Panc1 (cell line): ENCODE measurements at regions not wholly inside any gene's neighbourhood (a gene's known extent, or its start where the extent isn't known, plus 50 kb on each side); places are given as distances from the start of the nearest gene placed in this dataset.

Experiments used
- ATAC-seq: fragments of 200-7000 bp; cut with Tn5 transposase; 2 replicates; pipeline ENCODE4 v1.9.1; 2020; ENCODE audit warnings: mild to moderate bottlenecking, moderate library complexity
- BruUV-seq: library from RNA; stranded (reverse); fragments of 400-500 nt; replicated peaks from 2 replicates; lab custom pipeline; 2021; lab: Mats Ljungman, UMichigan
- CTCF ChIA-PET: fragments of 300-600 bp; sonication (Branson Sonifier 250); formaldehyde crosslinking; loops from one replicate; lab custom pipeline; 2022; ENCODE audit warnings: antibody characterized with exemption; lab: Charles Lee
- POLR2A ChIA-PET: fragments of 300-600 bp; sonication (Branson Sonifier 250); formaldehyde crosslinking; loops from one replicate; lab custom pipeline; 2022; ENCODE audit warnings: antibody characterized with exemption; lab: Charles Lee
- DNase-seq: peaks from one replicate; pipeline ENCODE4 v3.0.0-alpha.2; 2010; ENCODE audit warnings: low read depth, low spot score
- H3K27ac ChIP-seq: 2 replicates; pipeline ENCODE4 v1.5.1; 2011; ENCODE audit warnings: mild to moderate bottlenecking, low read length, inconsistent platforms
- H3K27me3 ChIP-seq: fragments of 200-500 bp; sonication (Bioruptor generic); 2 replicates; pipeline ENCODE4 v1.6.0; 2014; ENCODE audit warnings: low read length, inconsistent platforms; ENCODE audit not compliant: control insufficient read depth, insufficient read depth
- H3K36me3 ChIP-seq: fragments of 200-500 bp; sonication (Bioruptor generic); 2 replicates; pipeline ENCODE4 v1.5.1; 2014; ENCODE audit warnings: inconsistent platforms, mild to moderate bottlenecking, low read length, moderate library complexity; ENCODE audit not compliant: control insufficient read depth, insufficient read depth
- H3K4me1 ChIP-seq: 2 replicates; pipeline ENCODE4 v1.5.1; 2011; ENCODE audit warnings: inconsistent platforms, mild to moderate bottlenecking, low read length, moderate library complexity; ENCODE audit not compliant: control insufficient read depth, insufficient read depth
- H3K4me3 ChIP-seq, 2 experiments: 2 replicates each; pipeline ENCODE4 v1.5.1; 2011 to 2012; ENCODE audit warnings: low read depth in 2 of 2, low read length in 2 of 2, mild to moderate bottlenecking in 2 of 2, inconsistent platforms in 1 of 2, moderate library complexity in 1 of 2
- H3K9me3 ChIP-seq: fragments of 200-500 bp; sonication (Bioruptor generic); 2 replicates; pipeline ENCODE4 v1.5.1; 2014; ENCODE audit warnings: low read depth, mild to moderate bottlenecking, inconsistent platforms, low read length, moderate library complexity; ENCODE audit not compliant: control insufficient read depth, insufficient read depth
- CTCF ChIP-seq: fragments of 450-650 bp; IDR thresholded peaks from 2 replicates; pipeline ENCODE4 v1.5.1; 2017; ENCODE audit warnings: mild to moderate bottlenecking
- POLR2AphosphoS5 ChIP-seq: IDR thresholded peaks from 2 replicates; pipeline ENCODE4 v1.6.1; 2012; ENCODE audit warnings: mild to moderate bottlenecking, low read depth, low read length, moderate library complexity
- REST ChIP-seq, 2 experiments: IDR thresholded peaks; 2 replicates each; pipeline ENCODE4 v1.6.1; 2011 to 2012; ENCODE audit warnings: low read depth in 2 of 2, control low read depth in 1 of 2, low read length in 1 of 2, mild to moderate bottlenecking in 1 of 2, moderate library complexity in 1 of 2; ENCODE audit not compliant: insufficient read depth in 1 of 2
- SIN3A ChIP-seq: IDR thresholded peaks from 2 replicates; pipeline ENCODE4 v1.6.1; 2012; ENCODE audit warnings: low read depth, mild to moderate bottlenecking, low read length, moderate library complexity, borderline replicate concordance; ENCODE audit not compliant: insufficient read depth
- TCF7L2 ChIP-seq: IDR thresholded peaks from 2 replicates; pipeline ENCODE4 v1.6.1; 2011; ENCODE audit warnings: mild to moderate bottlenecking, low read depth, low read length, inconsistent platforms
- in situ Hi-C: cut with HindIII; loops from 2 replicates; pipeline ENCODE4 v1.10.0; 2016; ENCODE audit warnings: low sequenced_read_pairs, low pct_unique_long_range_greater_than_20kb
- intact Hi-C: fragments of 100-400 bp; cut with micrococcal nuclease; formaldehyde crosslinking; loops from one replicate; pipeline ENCODE4 v1.10.0; 2022; ENCODE audit not compliant: unreplicated experiment

- no peak overlapping the region for H3K4me3 ChIP-seq
- POLR2A ChIA-PET: no interaction called here
- H3K4me1 ChIP-seq: no peaks in the 10 kb centered on the region
- no TSS peak for BruUV-seq
- intact Hi-C loops: no loop called here
- DNase-seq (no peak), ATAC-seq (no peak)
- no peaks in the 10 kb centered on the region for H3K36me3 ChIP-seq
- TF ChIP-seq REST (IDR thresholded peaks at IDR 0.05; ENCODE audit: insufficient read depth in 1 of 2, low read depth in 2 of 2, low read length in 1 of 2): no peak
- TF ChIP-seq TCF7L2: no peak
- TF ChIP-seq POLR2AphosphoS5: no peak
- no peak for TF ChIP-seq SIN3A
- TF ChIP-seq CTCF: no peak
- H3K9me3 ChIP-seq: no peaks in the 10 kb centered on the region
- in situ Hi-C loops: no loop called here
- CTCF ChIA-PET: no interaction called here
- H3K27me3 ChIP-seq: no peaks in the 10 kb centered on the region
- H3K27ac ChIP-seq: no peak overlapping the region
These were observed 78.6 kb downstream of the MRM1 start for GRCh38 chr17:36679815-36680467.

GRCh38 chr17:36680701-36681202 lies 79.4 kb downstream of the MRM1 start:
- POLR2A ChIA-PET: no interaction called here
- DNase-seq (no peak), ATAC-seq (no peak)
- Histone ChIP-seq H3K4me1 (no peaks in the 10 kb centered on the region), H3K27ac (no peak overlapping the region), H3K36me3 (no peaks in the 10 kb centered on the region), H3K9me3 (no peaks in the 10 kb centered on the region), H3K4me3 (no peak overlapping the region), H3K27me3 (no peaks in the 10 kb centered on the region)
- intact Hi-C loops (no loop called here), in situ Hi-C loops (no loop called here)
- CTCF ChIA-PET: no interaction called here
- BruUV-seq: no TSS peak
- TF ChIP-seq POLR2AphosphoS5: no peak
- no peak for TF ChIP-seq REST (IDR thresholded peaks at IDR 0.05; ENCODE audit: insufficient read depth in 1 of 2, low read depth in 2 of 2, low read length in 1 of 2)
- no peak for TF ChIP-seq CTCF
- TF ChIP-seq TCF7L2: no peak
- no peak for TF ChIP-seq SIN3A
